ENCODE measurements at regions not wholly inside any gene's neighbourhood (a gene's known extent, or its start where the extent isn't known, plus 50 kb on each side); places are given as distances from the start of the nearest gene placed in this dataset.

DNA sequence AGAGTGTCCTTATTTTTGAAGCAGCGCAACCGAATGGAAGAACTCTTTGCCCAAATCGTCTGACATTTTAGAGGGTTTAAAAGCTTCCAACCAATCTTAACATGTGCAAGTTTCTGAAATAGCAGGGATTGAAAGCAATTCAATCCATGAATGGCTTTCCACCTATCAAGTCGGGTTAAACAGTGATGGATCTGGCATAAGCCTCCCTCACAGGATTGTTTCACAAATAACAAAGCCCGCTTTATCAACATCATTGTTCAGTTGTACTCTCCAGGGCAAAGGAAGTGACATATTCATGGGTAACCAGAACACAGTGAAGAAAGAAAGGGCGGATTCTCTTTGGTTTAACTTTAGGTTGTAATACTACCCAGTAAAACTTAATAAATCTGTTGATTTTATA, 497.3 kb downstream of the MTRR start:
- TF ChIP-seq EZH2phosphoT487 (IDR thresholded peaks at IDR 0.05; ENCODE audit: low read depth, severe bottlenecking, unreplicated experiment) (no peak), EZH2 (IDR thresholded peaks at IDR 0.05; ENCODE audit: borderline replicate concordance) (no peak)
- TF ChIP-seq, protein P1, sequence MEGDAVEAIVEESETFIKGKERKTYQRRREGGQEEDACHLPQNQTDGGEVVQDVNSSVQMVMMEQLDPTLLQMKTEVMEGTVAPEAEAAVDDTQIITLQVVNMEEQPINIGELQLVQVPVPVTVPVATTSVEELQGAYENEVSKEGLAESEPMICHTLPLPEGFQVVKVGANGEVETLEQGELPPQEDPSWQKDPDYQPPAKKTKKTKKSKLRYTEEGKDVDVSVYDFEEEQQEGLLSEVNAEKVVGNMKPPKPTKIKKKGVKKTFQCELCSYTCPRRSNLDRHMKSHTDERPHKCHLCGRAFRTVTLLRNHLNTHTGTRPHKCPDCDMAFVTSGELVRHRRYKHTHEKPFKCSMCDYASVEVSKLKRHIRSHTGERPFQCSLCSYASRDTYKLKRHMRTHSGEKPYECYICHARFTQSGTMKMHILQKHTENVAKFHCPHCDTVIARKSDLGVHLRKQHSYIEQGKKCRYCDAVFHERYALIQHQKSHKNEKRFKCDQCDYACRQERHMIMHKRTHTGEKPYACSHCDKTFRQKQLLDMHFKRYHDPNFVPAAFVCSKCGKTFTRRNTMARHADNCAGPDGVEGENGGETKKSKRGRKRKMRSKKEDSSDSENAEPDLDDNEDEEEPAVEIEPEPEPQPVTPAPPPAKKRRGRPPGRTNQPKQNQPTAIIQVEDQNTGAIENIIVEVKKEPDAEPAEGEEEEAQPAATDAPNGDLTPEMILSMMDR (IDR thresholded peaks at IDR 0.05; ENCODE audit: poor library complexity): no peak
